ENCODE measurements at regions not wholly inside any gene's neighbourhood (a gene's known extent, or its start where the extent isn't known, plus 50 kb on each side); places are given as distances from the start of the nearest gene placed in this dataset.
"Not testable (repeated sequence)": the region's sequence is repeated elsewhere in the genome, so short reads cannot be mapped to it uniquely, and the experiment has no call there.

DNA sequence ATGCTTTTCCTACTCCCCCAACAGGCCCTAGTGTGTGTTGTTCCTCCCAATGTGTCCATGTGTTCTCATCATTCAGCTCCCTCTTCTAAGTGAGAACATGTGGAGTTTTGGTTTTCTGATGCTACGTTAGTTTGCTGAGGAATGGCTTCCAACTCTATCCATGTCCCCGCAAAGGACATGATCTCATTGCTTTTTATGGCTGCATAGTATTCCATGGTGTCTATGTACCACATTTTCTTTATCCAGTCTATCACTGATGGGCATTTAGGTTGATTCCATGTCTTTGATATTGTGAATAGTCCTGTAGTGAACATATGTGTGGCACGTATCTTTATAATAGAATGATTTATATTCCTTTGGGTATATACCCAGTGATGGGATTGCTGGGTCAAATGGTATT lies 72.5 kb upstream of the CCNY start:
- DNase-seq, result not testable (repeated sequence)

GRCh38 chr10:35264636-35265035 lies 71.7 kb upstream of the CCNY start:
- not testable (repeated sequence) for DNase-seq

DNA sequence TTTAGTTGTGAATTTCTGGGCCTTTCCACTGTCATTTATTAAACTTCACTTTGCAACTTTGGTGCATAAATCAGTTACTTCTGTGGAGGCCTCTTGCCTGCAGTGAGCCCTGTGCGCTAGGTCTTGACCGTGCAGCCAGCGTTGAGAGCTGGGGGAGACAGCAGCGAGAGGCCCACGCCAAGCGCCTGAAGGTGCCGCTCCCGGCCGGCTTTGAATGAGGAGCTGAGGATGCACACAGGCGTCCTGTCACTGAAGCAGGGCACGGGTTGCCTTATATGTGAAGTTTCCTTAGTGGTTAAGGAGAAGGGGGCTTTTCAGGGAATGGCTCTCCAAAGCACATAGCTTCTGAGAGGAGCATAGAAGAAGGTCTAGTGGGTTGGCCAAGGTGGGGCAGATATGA lies 70.9 kb upstream of the CCNY start:
- no peak for DNase-seq

- no peak for DNase-seq
These were observed 68.0 kb upstream of the CCNY start for GRCh38 chr10:35268323-35268722.

- DNase-seq, result no peak
These were observed 67.5 kb upstream of the CCNY start for GRCh38 chr10:35268791-35269257.

DNA sequence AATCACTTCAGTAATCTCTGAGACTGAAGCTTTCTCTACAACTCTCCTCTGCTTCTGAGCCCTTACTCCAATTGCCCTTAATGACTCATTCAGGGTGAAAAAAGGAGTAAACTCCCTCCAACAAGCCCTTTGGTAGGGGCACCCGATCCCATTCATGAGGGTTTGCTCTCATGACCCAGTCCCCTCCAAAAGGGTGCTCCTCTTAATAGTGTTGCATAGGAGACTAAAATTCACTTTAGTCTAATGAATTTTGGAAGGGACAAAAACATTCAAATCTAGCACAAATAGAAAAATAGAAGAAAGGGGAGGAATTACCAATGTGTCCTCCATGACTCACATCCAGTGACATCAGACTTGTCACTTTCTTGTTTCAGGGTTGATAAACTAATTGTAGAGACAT lies 66.2 kb upstream of the CCNY start:
- peak; percentile 44 for DNase-seq

GRCh38 chr10:35271086-35271858 lies 65.0 kb upstream of the CCNY start:
- DNase-seq, result no peak

DNA sequence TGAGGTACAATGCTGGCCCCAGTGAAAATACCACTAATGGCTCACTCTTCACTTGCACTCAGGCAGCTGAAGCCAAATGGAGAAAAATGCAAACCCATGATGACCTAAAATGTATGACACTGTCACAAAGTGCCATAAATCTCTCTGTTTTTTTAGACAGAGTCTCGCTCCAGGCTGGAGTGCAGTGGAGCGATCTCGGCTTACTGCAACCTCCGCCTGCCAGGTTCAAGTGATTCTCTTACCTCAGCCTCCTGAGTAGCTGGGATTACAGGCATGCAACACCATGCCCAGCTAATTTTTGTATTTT lies 64.5 kb upstream of the CCNY start:
- not testable (repeated sequence) for DNase-seq

DNA sequence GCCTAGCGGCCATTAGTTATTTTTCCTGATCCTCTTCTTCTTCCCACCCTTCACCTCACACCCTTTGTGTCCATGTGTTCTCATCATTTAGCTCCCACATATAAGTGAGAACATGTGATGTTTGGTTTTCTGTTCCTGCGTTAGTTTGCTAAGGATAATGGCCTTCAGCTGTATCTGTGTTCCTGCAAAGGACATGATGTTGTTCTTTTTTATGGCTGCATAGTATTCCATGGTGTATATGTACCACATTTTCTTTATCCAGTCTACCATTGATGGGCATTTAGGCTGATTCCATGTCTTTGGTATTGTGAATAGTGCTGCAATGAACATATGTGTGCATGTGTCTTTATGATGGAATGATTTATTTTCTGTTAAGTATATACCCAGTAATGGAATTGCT lies 63.9 kb upstream of the CCNY start:
- DNase-seq, result not testable (repeated sequence)

DNA sequence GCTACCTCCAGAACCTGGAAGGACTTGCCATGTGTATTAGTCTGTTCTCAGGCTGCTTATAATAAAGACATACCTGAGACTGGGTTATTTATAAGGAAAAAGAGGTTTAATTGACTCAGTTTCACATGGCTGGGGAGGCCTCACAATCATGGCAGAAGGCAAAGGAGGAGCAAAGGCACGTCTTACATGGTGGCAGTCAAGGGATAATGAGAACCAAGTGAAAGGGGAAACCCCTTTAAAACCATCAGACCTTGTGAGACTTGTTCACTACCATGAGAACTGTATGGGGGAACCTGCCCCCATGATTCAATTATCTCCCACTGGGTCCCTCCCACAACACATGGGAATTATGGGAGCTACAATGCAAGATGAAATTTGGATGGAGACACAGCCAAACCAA lies 62.3 kb upstream of the CCNY start:
- peak; percentile 10 for DNase-seq

- DNase-seq, result no peak
These were observed 61.7 kb upstream of the CCNY start for GRCh38 chr10:35274498-35275060.

DNA sequence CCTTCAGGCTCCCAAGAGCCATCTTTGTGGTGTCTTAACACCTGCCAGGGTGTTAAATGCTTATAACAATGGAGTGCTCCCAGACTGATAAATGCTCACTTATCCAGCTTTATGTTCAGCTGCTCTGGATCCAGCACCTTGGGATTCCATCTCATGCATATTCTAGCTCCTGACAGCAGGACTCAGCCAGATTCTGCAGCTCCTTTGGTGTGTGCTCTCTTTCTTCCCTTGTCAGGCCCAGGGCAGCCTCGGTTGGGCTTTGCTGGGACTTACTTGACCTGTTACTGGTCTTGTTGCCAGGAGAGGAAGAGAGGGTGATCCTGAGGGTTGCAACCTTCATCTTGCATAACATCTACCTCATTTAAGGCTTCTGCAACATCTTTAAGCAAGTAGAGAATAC lies 59.4 kb upstream of the CCNY start:
- no peak for DNase-seq

DNA sequence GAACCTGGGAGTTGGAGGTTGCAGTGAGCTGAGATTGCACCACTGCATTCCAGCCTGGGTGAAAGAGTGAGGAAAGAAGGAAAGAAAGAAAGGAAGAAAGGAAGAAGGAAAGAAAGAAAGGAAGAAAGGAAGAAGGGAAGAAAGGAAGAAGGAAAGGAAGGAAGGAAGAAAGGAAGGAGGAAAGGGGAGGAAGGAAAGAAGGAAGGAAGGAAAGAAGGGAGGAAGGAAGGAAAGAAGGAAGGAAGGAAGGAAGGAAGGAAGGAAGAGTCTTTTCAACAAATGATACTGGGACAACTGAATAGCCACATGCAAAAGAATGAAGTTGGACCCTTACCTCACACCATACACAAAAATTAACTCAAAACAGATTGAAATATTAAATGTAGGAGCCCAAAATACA lies 56.1 kb upstream of the CCNY start:
- not testable (repeated sequence) for DNase-seq

Measured in inflammatory macrophage treated with lipopolysaccharide for 4 hours (primary cell).